ENCODE measurements at regions not wholly inside any gene's neighbourhood (a gene's known extent, or its start where the extent isn't known, plus 50 kb on each side); places are given as distances from the start of the nearest gene placed in this dataset.

GRCh38 chr21:23792300-23792699, 1815.0 kb downstream of the MRPL39 start:
- DNase-seq (ENCODE audit: low read depth in 1 of 2, low spot score in 1 of 2) (no peak), ATAC-seq (no peak), FAIRE-seq (no peak)
- no peaks in the 10 kb centered on the region for H3K9me3 ChIP-seq
- POLR2A ChIA-PET: no interaction called here
- H3K4me2 ChIP-seq: no peak overlapping the region
- H3K27ac ChIP-seq: no peak overlapping the region
- 0% methylated on average over 1 of the region's 1 CpG for WGBS (ENCODE audit: missing lambda C conversion rate)
- CTCF ChIA-PET: no interaction called here
- no peak for TF ChIP-seq REST (IDR thresholded peaks at IDR 0.05)
- TF ChIP-seq MYC (IDR thresholded peaks at IDR 0.05; ENCODE audit: borderline replicate concordance, low read length): no peak
- TF ChIP-seq ATOH8 (CRISPR knock-in tag; IDR thresholded peaks at IDR 0.05; ENCODE audit: low read depth): no peak
- no peak for TF ChIP-seq HOXA7 (CRISPR knock-in tag; IDR thresholded peaks at IDR 0.05)
- no peak for TF ChIP-seq MAX (IDR thresholded peaks at IDR 0.05)
- no peak for TF ChIP-seq TP53 (CRISPR knock-in tag; IDR thresholded peaks at IDR 0.05)
- TF ChIP-seq JUN (IDR thresholded peaks at IDR 0.05): no peak
- TF ChIP-seq KDM1A (IDR thresholded peaks at IDR 0.05; ENCODE audit: low read depth): no peak
- no peak for TF ChIP-seq PBX3 (IDR thresholded peaks at IDR 0.05)
- TF ChIP-seq HES2 (IDR thresholded peaks at IDR 0.05): no peak
- no peak for TF ChIP-seq FOSB (CRISPR knock-in tag; IDR thresholded peaks at IDR 0.05)
- H3K4me3 ChIP-seq: no peak overlapping the region
- no peaks in the 10 kb centered on the region for H3K4me1 ChIP-seq

GRCh38 chr21:23789864-23790263, 1817.4 kb downstream of the MRPL39 start:
- no peaks in the 10 kb centered on the region for H3K4me1 ChIP-seq
- FAIRE-seq: no peak
- DNase-seq (ENCODE audit: low read depth in 1 of 2, low spot score in 1 of 2): no peak
- ChIA-PET CTCF (no interaction called here), POLR2A (no interaction called here)
- H3K4me3 ChIP-seq: no peak overlapping the region
- H3K9me3 ChIP-seq: no peaks in the 10 kb centered on the region
- H3K4me2 ChIP-seq: no peak overlapping the region
- TF ChIP-seq CHD2 (IDR thresholded peaks at IDR 0.05; ENCODE audit: low read length, partially characterized antibody) (no peak), JUNB (IDR thresholded peaks at IDR 0.05) (no peak), HDAC2 (IDR thresholded peaks at IDR 0.05) (no peak), USF2 (IDR thresholded peaks at IDR 0.05) (no peak), HOXB13 (CRISPR knock-in tag; IDR thresholded peaks at IDR 0.05; ENCODE audit: low read depth) (no peak)
- H3K27ac ChIP-seq: no peak overlapping the region
- no peak for ATAC-seq
- 0% methylated on average over 1 of the region's 1 CpG for WGBS (ENCODE audit: missing lambda C conversion rate)

GRCh38 chr21:23780326-23780725, 1827.0 kb downstream of the MRPL39 start:
- POLR2A ChIA-PET: no interaction called here
- no peak overlapping the region for H3K4me2 ChIP-seq
- no peak for TF ChIP-seq CHD4 (IDR thresholded peaks at IDR 0.05; ENCODE audit: borderline replicate concordance)

More at GRCh38 chr21:23780326-23780725, 1827.0 kb downstream of the MRPL39 start:
- 3% methylated on average over 2 of the region's 2 CpGs for WGBS (ENCODE audit: missing lambda C conversion rate)
- ATAC-seq (no peak), DNase-seq (ENCODE audit: low read depth in 1 of 2, low spot score in 1 of 2) (no peak), FAIRE-seq (no peak)
- Histone ChIP-seq H3K4me3 (no peak overlapping the region), H3K9me3 (no peaks in the 10 kb centered on the region), H3K27ac (no peak overlapping the region), H3K4me1 (no peaks in the 10 kb centered on the region)
- CTCF ChIA-PET: no interaction called here

All from A549 (cell line).